ENCODE measurements at regions not wholly inside any gene's neighbourhood (a gene's known extent, or its start where the extent isn't known, plus 50 kb on each side); places are given as distances from the start of the nearest gene placed in this dataset.

DNA sequence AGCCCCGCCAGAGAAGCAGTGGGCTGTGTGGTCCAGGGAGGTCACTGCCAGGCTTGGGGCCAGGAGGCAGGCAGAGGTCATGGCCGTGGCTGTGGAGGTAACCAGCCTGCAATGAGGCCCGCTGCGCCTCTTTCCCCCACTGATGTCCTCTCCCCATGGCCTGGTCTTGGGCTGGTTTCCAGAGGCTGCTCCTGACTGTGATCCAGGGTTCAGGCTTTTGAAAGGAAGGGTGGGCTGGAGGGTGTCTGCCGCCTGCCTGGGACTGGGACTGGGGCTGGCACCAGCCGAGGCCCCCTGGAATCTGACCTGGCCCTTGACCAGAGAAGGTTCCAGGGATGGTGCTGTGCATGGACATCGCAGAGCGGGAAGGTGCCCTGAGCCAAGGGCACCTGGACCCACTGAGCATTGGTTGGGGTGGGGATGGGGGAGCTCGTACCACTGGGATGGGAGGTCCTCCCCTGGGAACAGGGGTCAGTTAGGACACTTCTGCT is 59.6 kb upstream of the THY1 start:
- TF ChIP-seq TEAD4 (IDR thresholded peaks at IDR 0.05) (no peak), CEBPB (IDR thresholded peaks at IDR 0.05) (no peak), CREB1 (IDR thresholded peaks at IDR 0.05; ENCODE audit: low read depth) (no peak), FOXM1 (IDR thresholded peaks at IDR 0.05; ENCODE audit: borderline replicate concordance, low read depth) (no peak)

DNA sequence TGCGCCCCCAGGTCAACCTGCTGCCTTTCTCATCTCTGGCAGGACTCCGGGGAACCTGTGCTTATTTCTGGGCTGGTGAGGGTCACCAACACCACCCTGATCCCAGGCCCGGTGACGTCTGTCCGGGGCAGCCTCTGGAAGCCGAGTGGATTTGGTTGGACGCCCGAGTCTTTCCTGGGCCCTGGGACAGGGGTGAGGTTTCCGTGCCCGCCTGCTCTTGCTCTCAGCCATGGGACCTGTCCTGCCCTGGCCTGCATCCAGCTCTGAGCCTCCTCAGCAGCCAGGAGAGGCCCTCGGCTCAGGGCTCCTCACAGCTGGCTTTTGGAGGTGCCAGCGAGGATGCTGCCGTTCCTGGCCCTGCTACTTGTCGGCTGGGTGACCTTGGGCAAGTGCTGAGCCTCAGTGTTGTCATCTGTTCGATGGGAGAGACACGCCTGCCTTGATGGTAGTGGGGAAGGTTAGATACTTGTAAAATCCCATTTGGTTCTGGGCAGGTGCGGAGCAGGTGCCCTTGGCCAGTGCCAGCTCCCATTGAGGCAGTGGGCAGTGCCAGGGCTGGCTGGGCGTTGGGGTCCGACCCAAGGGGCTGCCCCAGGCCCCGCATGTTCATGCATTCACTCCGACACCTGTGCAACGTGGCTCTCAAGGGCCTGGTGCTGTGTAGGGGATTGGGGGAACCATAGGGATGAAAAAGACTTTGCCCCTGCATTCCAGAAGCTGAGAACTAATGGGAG is 58.9 kb upstream of the THY1 start:
- TF ChIP-seq TAF1 (IDR thresholded peaks at IDR 0.05; ENCODE audit: low read depth), result no peak

DNA sequence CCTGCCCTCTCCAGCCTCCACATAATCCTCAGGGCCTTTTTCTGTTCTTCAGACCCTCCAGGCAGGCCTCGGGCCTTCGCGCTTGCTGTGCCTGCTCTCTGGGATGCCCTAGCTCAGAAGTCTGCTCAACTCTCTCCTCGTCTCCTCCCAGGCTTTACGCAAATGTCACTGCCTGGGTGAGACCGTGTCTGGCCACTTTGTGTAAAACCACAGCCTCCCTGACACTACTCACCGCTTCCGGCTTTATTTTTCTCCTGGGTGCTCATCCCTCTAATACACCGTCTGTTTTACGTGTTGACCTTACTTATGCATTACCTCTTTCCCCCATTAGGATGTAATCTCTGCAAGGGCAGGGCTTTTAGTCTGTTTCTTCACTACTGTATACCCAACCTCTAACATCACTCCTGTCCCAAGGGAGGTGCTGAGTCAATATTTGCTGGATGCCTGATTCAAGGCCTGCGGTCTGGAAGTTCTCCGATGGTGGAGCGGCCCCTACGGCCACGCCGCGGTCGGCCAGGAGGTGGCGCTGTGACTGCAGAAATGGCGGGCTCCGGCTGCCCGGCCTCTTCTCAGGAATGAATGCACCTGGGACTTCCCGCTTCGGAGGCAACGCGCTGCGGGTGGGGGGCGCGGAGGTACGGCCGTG is 58.2 kb upstream of the THY1 start:
- TF ChIP-seq TEAD4 (IDR thresholded peaks at IDR 0.05) (0 out of 2 replicates have a peak, but pooled peaks have one; percentile 14), RAD21 (IDR thresholded peaks at IDR 0.05; ENCODE audit: low read depth) (peak; percentile 92), YY1 (IDR thresholded peaks at IDR 0.05; ENCODE audit: low read depth) (peak; percentile 71), FOXM1 (IDR thresholded peaks at IDR 0.05; ENCODE audit: borderline replicate concordance, low read depth) (no peak; the same call in 1 of the 2 replicates)
- TF ChIP-seq, protein P1, sequence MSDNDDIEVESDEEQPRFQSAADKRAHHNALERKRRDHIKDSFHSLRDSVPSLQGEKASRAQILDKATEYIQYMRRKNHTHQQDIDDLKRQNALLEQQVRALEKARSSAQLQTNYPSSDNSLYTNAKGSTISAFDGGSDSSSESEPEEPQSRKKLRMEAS (IDR thresholded peaks at IDR 0.05), result 0 out of 2 replicates have a peak, but pooled peaks have one; percentile 27

DNA sequence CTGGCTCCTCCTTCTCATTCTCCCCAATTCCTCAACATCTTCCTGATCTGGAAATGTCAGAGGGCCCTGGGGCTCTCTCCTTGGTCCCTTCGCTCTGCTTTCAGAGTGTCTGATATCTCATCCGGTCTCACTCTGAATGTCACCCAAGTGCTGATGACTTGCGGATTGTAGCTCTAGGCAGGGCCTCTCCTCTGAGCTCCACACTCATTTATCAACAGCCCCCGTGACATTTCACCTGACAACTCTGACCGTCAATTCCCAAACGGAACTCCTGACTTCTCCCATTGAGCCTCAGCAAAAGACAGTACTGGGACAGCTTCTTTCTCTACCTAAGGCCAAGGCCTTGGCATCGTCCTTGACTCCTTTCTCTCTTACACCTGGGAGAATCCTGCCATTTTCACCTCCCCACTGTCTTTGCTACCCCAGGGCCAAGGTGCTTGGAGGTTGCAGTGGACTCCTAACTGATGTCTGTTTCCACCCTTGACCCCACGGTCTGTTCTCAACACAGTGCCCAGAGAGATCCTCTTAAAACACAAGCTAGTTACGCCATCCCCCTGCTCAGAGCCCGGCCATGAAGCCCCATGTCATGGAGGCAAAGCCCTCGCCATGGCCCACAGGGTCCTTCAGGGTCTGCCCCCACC is 57.5 kb upstream of the THY1 start:
- TF ChIP-seq EGR1 (IDR thresholded peaks at IDR 0.05) (no peak), RAD21 (IDR thresholded peaks at IDR 0.05; ENCODE audit: low read depth) (no peak)

DNA sequence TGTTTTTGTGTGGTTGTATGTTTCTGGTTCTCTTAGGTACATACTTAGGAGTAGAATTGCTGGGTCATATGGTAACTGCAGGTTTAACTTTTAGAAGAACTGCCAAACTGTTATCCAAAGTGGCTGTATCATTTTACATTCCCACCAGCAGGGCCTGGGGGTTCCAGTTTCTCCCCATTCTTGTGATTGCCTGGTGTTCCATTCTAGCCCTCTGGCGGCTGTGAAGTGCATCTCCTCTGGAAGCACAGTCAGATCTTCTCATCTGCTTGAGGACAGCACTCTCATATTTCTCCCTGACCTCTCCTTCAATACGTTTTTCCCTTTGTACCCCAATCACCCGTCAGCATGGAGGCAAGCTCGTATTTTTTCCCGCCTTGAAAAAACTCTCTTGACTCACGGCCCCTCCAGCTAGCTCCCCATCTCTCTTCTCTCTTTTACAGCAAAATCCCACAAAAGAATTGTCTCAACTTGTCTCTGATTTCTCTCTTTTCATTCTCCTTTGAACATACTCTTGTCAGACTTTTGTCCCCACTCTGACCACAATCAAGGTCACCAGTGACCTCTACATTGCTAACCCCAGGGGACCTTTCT is 56.8 kb upstream of the THY1 start:
- TF ChIP-seq TCF12 (IDR thresholded peaks at IDR 0.05; ENCODE audit: low read depth) (no peak), RAD21 (IDR thresholded peaks at IDR 0.05; ENCODE audit: low read depth) (peak; percentile 20; the same call in 1 of the 2 replicates)

DNA sequence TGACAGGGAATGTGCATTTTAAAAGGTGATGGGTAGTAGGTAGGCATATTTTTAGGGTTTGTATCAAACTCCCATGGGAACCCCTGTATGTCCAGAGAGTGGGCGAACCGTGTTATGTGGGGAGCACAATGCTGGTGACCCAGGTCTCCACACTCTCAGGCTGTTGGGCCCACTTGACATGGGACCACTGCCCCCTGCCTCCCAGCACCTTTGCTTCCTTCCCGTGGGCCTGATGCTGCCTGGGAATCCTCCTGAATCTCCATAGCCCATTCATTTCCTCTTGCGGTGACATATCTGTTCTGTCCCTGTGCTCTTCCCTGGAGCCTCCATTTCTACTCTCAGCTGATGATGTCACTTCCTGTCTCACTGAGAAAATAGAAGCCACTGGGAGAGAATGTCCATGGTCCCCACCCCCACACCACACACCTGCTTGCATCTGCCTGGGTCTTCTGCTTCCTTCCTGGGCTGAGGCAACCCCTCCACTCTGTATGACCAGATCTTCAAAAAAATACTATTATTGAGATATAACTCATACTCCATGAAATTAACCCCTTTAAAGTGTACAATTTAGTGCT is 55.8 kb upstream of the THY1 start:
- TF ChIP-seq, protein P2, sequence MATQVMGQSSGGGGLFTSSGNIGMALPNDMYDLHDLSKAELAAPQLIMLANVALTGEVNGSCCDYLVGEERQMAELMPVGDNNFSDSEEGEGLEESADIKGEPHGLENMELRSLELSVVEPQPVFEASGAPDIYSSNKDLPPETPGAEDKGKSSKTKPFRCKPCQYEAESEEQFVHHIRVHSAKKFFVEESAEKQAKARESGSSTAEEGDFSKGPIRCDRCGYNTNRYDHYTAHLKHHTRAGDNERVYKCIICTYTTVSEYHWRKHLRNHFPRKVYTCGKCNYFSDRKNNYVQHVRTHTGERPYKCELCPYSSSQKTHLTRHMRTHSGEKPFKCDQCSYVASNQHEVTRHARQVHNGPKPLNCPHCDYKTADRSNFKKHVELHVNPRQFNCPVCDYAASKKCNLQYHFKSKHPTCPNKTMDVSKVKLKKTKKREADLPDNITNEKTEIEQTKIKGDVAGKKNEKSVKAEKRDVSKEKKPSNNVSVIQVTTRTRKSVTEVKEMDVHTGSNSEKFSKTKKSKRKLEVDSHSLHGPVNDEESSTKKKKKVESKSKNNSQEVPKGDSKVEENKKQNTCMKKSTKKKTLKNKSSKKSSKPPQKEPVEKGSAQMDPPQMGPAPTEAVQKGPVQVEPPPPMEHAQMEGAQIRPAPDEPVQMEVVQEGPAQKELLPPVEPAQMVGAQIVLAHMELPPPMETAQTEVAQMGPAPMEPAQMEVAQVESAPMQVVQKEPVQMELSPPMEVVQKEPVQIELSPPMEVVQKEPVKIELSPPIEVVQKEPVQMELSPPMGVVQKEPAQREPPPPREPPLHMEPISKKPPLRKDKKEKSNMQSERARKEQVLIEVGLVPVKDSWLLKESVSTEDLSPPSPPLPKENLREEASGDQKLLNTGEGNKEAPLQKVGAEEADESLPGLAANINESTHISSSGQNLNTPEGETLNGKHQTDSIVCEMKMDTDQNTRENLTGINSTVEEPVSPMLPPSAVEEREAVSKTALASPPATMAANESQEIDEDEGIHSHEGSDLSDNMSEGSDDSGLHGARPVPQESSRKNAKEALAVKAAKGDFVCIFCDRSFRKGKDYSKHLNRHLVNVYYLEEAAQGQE (IDR thresholded peaks at IDR 0.05; ENCODE audit: low read depth), result no peak
- TF ChIP-seq TCF12 (IDR thresholded peaks at IDR 0.05; ENCODE audit: low read depth), result no peak
- no peak for TF ChIP-seq TEAD4 (IDR thresholded peaks at IDR 0.05)
- TF ChIP-seq ZBTB7A (IDR thresholded peaks at IDR 0.05; ENCODE audit: low read depth), result no peak
- no peak for TF ChIP-seq EP300 (IDR thresholded peaks at IDR 0.05; ENCODE audit: borderline replicate concordance)
- TF ChIP-seq, protein P1 (IDR thresholded peaks at IDR 0.05), result no peak
- no peak for TF ChIP-seq YY1 (IDR thresholded peaks at IDR 0.05; ENCODE audit: low read depth)
- TF ChIP-seq RAD21 (IDR thresholded peaks at IDR 0.05; ENCODE audit: low read depth), result no peak
- TF ChIP-seq TAF1 (IDR thresholded peaks at IDR 0.05; ENCODE audit: low read depth), result no peak
- TF ChIP-seq NFIC (IDR thresholded peaks at IDR 0.05), result no peak
- TF ChIP-seq CREB1 (IDR thresholded peaks at IDR 0.05; ENCODE audit: low read depth), result no peak
- TF ChIP-seq, protein P3, sequence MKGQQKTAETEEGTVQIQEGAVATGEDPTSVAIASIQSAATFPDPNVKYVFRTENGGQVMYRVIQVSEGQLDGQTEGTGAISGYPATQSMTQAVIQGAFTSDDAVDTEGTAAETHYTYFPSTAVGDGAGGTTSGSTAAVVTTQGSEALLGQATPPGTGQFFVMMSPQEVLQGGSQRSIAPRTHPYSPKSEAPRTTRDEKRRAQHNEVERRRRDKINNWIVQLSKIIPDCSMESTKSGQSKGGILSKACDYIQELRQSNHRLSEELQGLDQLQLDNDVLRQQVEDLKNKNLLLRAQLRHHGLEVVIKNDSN (IDR thresholded peaks at IDR 0.05), result no peak
- TF ChIP-seq CEBPB (IDR thresholded peaks at IDR 0.05), result no peak
- no peak for TF ChIP-seq EGR1 (IDR thresholded peaks at IDR 0.05)
- no peak for TF ChIP-seq FOXM1 (IDR thresholded peaks at IDR 0.05; ENCODE audit: borderline replicate concordance, low read depth)

DNA sequence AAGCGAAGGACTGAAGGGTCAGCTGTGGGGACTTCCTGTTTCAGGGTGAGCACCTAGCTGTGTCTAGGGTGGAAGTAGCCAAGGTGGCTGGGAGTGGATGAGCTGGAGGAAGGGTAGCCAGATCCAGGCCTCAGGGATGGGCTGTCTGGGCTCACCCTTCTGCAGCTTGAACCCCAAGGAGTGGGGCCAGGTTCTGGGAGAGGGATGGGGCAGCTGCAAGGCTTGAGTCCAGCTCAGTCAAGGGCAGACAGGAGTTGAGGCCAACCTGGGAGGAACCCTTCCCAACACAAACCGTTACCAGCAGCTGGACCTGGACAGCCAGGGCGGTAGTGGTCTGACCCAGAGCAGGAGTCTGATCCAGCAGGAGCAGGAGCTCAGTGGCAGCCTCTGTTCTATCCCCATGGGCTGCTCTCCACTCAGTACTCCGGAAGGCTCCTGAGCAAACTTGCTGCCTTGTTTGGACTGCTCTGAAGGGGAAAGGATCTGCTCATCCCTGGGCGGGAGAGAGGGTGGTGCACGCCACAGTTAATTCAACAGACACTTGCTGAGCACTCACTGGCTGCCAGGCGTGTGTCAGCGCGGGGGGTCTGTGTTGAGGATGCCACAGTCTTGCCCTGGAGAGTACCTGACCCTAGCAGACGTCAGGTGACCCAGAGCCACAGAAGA is 53.8 kb upstream of the THY1 start:
- TF ChIP-seq EP300 (IDR thresholded peaks at IDR 0.05; ENCODE audit: borderline replicate concordance) (no peak), CEBPB (IDR thresholded peaks at IDR 0.05) (no peak), YY1 (IDR thresholded peaks at IDR 0.05; ENCODE audit: low read depth) (no peak), FOXM1 (IDR thresholded peaks at IDR 0.05; ENCODE audit: borderline replicate concordance, low read depth) (no peak), TCF12 (IDR thresholded peaks at IDR 0.05; ENCODE audit: low read depth) (no peak), TEAD4 (IDR thresholded peaks at IDR 0.05) (no peak), ZBTB7A (IDR thresholded peaks at IDR 0.05; ENCODE audit: low read depth) (no peak), RAD21 (IDR thresholded peaks at IDR 0.05; ENCODE audit: low read depth) (no peak)
- TF ChIP-seq, protein P1 (IDR thresholded peaks at IDR 0.05), result no peak
- TF ChIP-seq, protein P2 (IDR thresholded peaks at IDR 0.05; ENCODE audit: low read depth), result no peak
- TF ChIP-seq, protein P3 (IDR thresholded peaks at IDR 0.05), result no peak

All from Ishikawa (cell line).